Muscle layer of colon (tissue), 2 donors: ENCODE measurements at regions not wholly inside any gene's neighbourhood (a gene's known extent, or its start where the extent isn't known, plus 50 kb on each side); places are given as distances from the start of the nearest gene placed in this dataset.

Source experiments
- H3K27ac ChIP-seq: one replicate; pipeline ENCODE4 v1.7.0; 2013; ENCODE audit warnings: low read depth, mild to moderate bottlenecking, low read length, moderate library complexity
- H3K27me3 ChIP-seq, 2 donors: one replicate each; pipeline ENCODE4 v1.7.0; 2013; ENCODE audit warnings: low read length in 2 of 2, mild to moderate bottlenecking in 2 of 2; ENCODE audit not compliant: insufficient read depth in 2 of 2, control insufficient read depth in 1 of 2
- H3K36me3 ChIP-seq: one replicate; pipeline ENCODE4 v1.7.0; 2013; ENCODE audit warnings: mild to moderate bottlenecking, low read length; ENCODE audit not compliant: insufficient read depth
- H3K4me1 ChIP-seq: one replicate; pipeline ENCODE4 v1.7.0; 2013; ENCODE audit warnings: mild to moderate bottlenecking, low read length; ENCODE audit not compliant: insufficient read depth
- H3K4me3 ChIP-seq, 2 donors: one replicate each; pipeline ENCODE4 v1.7.0; 2013; ENCODE audit warnings: low read length in 2 of 2, low read depth in 1 of 2, mild to moderate bottlenecking in 1 of 2, moderate library complexity in 1 of 2
- H3K9ac ChIP-seq: one replicate; pipeline ENCODE4 v1.7.0; 2013; ENCODE audit warnings: low read length
- H3K9me3 ChIP-seq: one replicate; pipeline ENCODE4 v1.7.0; 2013; ENCODE audit warnings: mild to moderate bottlenecking, low read length
- donor health status: abdominal sarcoma.
- donor health status: Adenocarcinoma of cecum.

DNA sequence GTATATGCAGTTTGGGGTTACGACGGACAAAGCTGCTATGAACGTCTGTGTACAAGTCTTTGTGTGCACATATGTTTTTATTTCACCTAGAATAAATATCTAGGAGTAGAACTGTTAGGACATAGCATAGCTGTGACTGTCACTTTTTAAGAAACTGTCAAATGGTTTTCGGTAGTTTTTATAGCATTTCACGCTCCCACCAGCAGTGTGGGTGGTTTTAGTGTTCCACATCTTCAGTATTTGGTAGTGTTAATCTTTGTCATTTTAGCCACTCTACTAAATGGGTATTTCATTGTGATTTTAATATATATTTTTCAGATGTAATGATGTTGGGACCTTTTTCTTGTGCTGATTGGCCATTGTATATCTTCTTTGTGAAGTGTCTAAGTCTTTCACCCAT, 109.1 kb upstream of the BCAT1 start:
- no peaks in the 10 kb centered on the region for H3K9me3 ChIP-seq
- H3K4me3 ChIP-seq: no peak overlapping the region
- no peak overlapping the region for H3K27ac ChIP-seq
- no peak overlapping the region for H3K9ac ChIP-seq
- H3K4me1 ChIP-seq: no peaks in the 10 kb centered on the region
- H3K27me3 ChIP-seq: no peaks in the 10 kb centered on the region
- H3K36me3 ChIP-seq: no peaks in the 10 kb centered on the region

DNA sequence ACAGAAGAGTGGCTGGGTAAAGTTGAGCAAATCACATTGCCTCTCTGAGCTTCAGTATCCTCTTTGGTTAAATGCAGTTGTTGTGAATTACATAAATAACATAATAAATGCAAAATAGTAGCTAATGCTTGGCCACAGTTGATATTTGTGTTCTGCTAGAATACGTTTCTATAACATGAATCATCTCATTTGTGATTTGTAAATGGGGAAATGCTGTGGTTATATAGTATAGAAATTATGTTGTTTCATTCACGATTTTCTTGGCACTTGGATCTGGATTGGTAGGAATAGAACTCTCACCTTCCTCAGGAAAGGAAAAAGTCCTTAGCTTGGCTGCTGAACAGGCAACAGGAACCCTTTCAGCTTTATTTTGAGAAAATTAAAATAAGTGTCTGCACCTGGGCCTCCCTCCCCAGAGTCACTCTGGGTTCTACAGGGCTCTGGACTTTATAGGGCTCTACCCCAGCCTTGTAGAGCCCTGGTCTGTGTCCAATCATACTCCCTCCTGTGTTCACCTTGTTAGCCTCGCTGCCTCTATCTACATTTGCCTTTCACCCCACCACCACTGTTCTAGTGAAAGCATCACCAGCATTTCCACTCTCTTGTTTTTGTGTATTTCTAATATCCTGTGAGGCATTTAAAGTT, 107.7 kb upstream of the BCAT1 start:
- H3K9me3 ChIP-seq: no peaks in the 10 kb centered on the region
- H3K27ac ChIP-seq: no peak overlapping the region
- no peak overlapping the region for H3K4me3 ChIP-seq
- H3K36me3 ChIP-seq: no peaks in the 10 kb centered on the region
- H3K27me3 ChIP-seq: no peaks in the 10 kb centered on the region
- H3K4me1 ChIP-seq: no peaks in the 10 kb centered on the region
- H3K9ac ChIP-seq: no peak overlapping the region

DNA sequence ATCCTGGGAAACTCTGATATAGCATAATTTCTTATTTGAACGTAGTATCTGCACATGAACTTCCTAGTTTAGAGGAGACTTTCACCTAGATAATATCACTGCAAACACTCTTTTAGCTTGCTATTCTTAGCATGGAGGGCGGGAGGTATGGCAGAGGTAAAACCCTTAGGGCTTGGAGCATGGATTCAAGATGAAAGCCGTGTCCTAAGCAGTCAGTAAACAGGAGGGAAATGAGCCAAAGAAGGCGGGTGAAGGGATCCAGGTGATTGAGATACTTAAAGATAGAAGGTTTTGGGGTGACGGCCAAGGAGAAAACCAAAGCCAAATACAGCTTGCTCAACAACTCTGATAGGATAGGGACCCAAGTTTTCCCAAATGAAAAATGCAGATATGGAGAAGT, 107.1 kb upstream of the BCAT1 start:
- H3K36me3 ChIP-seq: no peaks in the 10 kb centered on the region
- H3K4me3 ChIP-seq: no peak overlapping the region
- H3K27me3 ChIP-seq: no peaks in the 10 kb centered on the region
- no peak overlapping the region for H3K9ac ChIP-seq
- no peaks in the 10 kb centered on the region for H3K9me3 ChIP-seq
- no peak overlapping the region for H3K27ac ChIP-seq
- no peaks in the 10 kb centered on the region for H3K4me1 ChIP-seq

DNA sequence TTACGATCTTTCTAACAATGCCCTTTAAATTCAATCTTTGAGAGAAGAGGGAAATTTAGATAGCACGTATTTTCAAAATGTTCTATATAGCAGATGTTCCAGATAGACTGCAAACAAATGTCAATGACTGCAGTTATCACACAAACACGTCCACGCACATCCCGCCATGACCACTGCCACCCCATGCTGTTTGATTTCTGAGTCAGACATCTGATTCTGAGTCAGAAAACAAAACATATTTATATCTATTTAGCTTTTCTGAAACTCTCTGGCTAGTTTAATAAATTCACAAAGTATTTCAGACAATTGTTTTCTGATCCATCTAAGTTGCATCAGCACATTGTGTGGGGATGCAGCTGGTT, 105.9 kb upstream of the BCAT1 start:
- no peaks in the 10 kb centered on the region for H3K9me3 ChIP-seq
- H3K36me3 ChIP-seq: no peaks in the 10 kb centered on the region
- H3K27ac ChIP-seq: no peak overlapping the region
- peak overlapping the region in 1 of 2 donors; percentile 4 for H3K4me3 ChIP-seq
- H3K9ac ChIP-seq: no peak overlapping the region
- no peaks in the 10 kb centered on the region for H3K4me1 ChIP-seq
- H3K27me3 ChIP-seq: no peaks in the 10 kb centered on the region

DNA sequence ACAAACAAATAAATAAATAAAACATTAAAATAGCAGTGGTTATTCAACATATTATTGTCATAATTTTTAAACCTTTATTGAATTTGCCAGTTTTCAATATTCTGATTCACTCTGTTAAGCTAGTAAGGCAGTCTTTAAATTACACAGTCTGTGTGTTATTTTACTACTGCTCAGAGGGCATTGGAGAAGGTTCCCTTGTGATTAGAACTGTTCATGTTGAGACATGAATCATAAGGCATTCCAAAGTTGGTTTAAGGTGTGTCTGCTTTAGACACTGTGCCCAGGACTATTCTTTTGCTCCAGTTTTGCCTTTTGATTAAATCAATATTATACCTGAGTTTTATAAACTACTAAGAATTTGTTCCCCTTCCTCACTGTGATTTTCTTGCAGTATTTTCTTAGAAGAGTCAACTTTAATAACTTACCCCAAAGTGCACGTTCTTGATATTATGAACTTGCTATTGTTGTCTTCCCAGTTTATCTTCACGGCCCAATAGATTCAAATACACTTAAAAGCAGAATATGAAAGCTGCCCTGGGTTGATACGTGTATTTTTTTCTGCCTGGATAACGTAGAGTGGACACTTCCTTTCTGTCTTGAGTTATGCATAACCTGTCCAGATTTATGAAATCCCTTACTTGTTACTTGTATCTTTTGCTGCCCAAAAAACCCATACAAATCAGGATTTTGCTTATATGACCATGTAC, 105.3 kb upstream of the BCAT1 start:
- Histone ChIP-seq H3K4me3 (peak overlapping the region in 1 of 2 donors; percentile 4), H3K4me1 (no peaks in the 10 kb centered on the region), H3K27me3 (no peaks in the 10 kb centered on the region), H3K27ac (no peak overlapping the region), H3K9ac (no peak overlapping the region), H3K36me3 (no peaks in the 10 kb centered on the region), H3K9me3 (no peaks in the 10 kb centered on the region)

DNA sequence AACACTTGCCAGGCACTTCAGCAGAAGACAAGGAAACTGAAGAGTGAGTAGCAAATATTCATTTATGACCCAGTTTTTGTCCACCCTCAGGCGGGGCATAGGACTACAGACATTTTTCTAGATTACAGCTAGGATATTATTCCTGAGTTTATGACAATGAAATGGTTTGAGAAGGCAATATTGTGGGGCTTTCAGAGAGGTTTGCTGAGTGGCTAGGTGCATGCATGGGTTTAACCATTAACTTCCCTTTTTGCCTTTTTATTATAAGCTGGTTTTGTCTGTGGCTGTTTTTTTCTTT, 104.0 kb upstream of the BCAT1 start:
- Histone ChIP-seq H3K4me1 (no peaks in the 10 kb centered on the region), H3K4me3 (no peak overlapping the region), H3K27ac (no peak overlapping the region), H3K9ac (no peak overlapping the region), H3K27me3 (no peaks in the 10 kb centered on the region), H3K36me3 (no peaks in the 10 kb centered on the region), H3K9me3 (no peaks in the 10 kb centered on the region)

DNA sequence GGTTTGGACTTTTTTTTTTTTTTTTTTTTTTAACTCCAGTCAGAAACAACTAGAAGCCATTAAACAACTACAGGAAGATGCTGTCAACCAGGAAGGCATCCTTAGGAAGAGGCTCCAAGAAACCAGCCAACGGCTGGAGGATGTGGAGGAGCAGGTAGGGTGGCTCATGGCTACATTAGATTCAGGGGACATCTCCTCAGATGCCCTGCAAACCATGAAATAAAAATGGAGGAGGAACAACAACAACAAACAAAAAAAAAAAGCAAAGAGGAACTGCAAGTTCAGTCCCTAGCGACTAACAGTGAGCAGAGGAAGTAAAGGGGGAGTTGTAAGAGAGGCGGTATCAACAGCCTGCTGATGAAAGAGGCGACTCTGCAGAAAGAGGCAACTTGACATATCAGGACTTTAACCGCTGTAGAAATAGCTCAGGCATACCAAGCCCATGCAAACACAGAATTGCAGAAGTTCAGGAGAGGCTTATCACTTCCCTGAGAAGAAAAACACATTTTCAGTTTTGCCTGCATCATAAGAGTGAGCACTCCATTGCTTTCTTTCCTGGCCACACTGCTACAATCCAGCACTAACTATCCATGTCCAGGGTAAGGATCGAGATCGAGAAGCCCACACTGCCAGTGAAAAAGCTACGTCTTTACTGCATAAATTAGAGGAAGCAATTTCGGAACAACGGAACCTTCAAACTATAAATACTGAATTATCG, 103.5 kb upstream of the BCAT1 start:
- Histone ChIP-seq H3K4me1 (no peaks in the 10 kb centered on the region), H3K36me3 (no peaks in the 10 kb centered on the region), H3K9me3 (no peaks in the 10 kb centered on the region), H3K4me3 (no peak overlapping the region), H3K9ac (no peak overlapping the region), H3K27me3 (no peaks in the 10 kb centered on the region), H3K27ac (no peak overlapping the region)

DNA sequence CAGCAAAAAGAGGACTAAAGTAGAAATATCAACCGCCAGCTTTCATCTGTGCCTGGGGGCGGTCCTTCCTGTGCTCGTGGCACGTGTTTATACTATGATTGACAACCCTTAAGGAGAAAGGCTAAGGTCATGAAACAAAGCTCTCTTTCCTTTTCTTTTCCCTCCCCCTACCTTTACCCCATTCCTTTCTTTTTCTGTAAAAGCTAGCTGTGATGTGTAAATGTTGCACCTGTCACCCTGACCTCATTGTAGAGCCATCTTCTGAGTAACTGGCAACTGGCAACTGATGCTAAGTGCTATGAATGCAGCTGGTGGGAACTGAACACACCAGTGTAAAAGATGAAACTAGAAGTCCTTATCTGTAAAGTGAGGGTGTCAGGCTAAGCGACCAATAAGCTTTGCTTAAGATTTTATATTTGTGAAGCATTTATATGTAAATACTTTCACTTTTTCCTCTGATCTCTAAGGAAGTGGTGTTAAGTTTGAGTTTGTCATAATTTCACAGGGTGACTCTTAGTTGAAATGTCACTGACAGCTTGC, 102.8 kb upstream of the BCAT1 start:
- Histone ChIP-seq H3K36me3 (no peaks in the 10 kb centered on the region), H3K9ac (no peak overlapping the region), H3K9me3 (no peaks in the 10 kb centered on the region), H3K27ac (no peak overlapping the region), H3K4me1 (no peaks in the 10 kb centered on the region), H3K4me3 (no peak overlapping the region), H3K27me3 (no peaks in the 10 kb centered on the region)

DNA sequence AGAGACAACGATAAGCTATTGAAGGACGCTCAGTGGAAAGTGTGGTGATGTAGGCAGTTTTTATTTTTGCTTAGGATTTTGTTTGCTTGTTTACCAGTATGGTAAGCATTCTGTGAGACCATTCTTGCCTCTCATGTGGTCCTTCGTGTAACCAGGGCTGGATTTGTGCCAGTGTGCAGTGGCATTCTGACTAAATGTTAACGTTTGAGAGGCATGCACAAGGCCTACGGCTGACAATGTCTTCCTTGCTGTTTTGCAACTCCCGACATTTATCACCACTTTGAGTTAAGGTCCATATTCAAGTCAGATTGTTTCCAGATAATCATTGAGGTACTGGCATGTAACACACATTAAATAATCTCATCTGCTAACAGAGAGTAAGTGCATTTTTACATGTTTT, 102.3 kb upstream of the BCAT1 start:
- H3K27me3 ChIP-seq: no peaks in the 10 kb centered on the region
- H3K4me1 ChIP-seq: no peaks in the 10 kb centered on the region
- H3K36me3 ChIP-seq: no peaks in the 10 kb centered on the region
- no peak overlapping the region for H3K27ac ChIP-seq
- H3K4me3 ChIP-seq: no peak overlapping the region
- H3K9me3 ChIP-seq: no peaks in the 10 kb centered on the region
- no peak overlapping the region for H3K9ac ChIP-seq

DNA sequence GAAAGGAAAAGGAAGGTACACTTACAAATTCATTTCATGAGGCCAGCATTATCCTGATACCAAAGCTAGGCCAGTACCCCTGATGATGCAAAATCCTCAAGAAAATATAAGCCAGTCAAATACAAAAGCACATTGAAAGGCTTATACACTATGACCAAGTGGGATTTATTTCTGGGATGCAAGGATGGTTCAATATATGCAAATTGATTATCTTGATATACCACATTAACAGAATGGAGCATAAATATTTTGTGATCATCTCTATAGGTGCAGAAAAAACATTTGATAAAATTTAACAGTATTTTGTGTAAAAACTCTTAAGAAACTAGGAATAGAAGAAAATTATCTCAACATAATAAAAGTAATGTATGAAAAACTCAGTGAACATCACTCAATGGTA, 97.0 kb upstream of the BCAT1 start:
- H3K27me3 ChIP-seq: no peaks in the 10 kb centered on the region
- H3K36me3 ChIP-seq: no peaks in the 10 kb centered on the region
- no peaks in the 10 kb centered on the region for H3K4me1 ChIP-seq
- no peak overlapping the region for H3K9ac ChIP-seq
- no peak overlapping the region for H3K4me3 ChIP-seq
- no peaks in the 10 kb centered on the region for H3K9me3 ChIP-seq
- no peak overlapping the region for H3K27ac ChIP-seq

DNA sequence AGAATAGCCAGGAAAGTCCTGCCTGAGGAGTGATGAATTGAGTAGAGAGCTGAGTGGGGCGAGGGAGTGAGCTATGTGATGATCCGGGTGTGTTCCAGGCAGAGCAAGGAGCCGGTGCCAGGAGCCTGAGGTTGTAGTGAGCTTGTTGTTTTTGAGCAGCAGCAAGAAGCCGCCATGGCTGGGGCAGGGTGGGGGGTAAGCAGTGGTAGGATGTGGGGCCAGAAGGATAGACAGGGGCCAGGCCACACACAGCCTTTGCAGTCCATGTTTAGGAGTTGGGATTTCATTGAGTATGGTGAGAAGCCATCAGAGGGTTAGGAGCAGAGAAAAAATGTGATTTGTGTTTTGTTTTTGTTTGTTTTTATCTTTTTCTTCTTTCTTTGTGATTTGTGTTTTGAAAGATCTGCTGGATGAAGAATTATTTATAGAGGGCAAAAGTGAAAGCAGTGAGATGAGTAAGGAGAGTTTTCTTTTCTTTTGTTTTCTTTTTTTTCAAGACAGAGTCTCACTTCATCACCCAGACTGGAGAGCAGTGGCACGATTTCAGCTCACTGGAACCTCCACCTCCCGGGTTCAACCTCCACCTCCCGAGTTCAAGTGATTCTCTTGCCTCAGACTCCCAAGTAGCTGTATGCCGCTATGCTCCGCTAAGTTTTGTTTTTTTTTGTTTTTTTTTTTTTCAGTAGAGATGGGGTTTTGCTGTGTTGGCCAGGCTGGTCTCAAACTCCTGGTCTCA, 92.3 kb upstream of the BCAT1 start:
- H3K27ac ChIP-seq: no peak overlapping the region
- H3K9ac ChIP-seq: no peak overlapping the region
- H3K27me3 ChIP-seq: no peaks in the 10 kb centered on the region
- no peaks in the 10 kb centered on the region for H3K4me1 ChIP-seq
- no peak overlapping the region for H3K4me3 ChIP-seq
- H3K9me3 ChIP-seq: no peaks in the 10 kb centered on the region
- no peaks in the 10 kb centered on the region for H3K36me3 ChIP-seq
